ENCODE measurements at regions not wholly inside any gene's neighbourhood (a gene's known extent, or its start where the extent isn't known, plus 50 kb on each side); places are given as distances from the start of the nearest gene placed in this dataset.

- Histone ChIP-seq H3K4me3 (ENCODE audit: control extremely low read depth in 1 of 5, extremely low read depth in 1 of 5, insufficient read depth in 1 of 5, low read depth in 2 of 5, low read length in 4 of 5) (no peak overlapping the region), H3K4me1 (ENCODE audit: control insufficient read depth in 2 of 2, insufficient read depth in 2 of 2, low read length in 2 of 2) (peaks cover 4 to 7% of the 10 kb centered on the region in 2 donors), H3K27me3 (replicated peaks in 1 of 4; ENCODE audit: control extremely low read depth in 1 of 4, control insufficient read depth in 3 of 4, insufficient read depth in 4 of 4, low read length in 3 of 4) (no peaks in the 10 kb centered on the region), H3K9ac (ENCODE audit: low read length) (no peak overlapping the region), H3K9me3 (ENCODE audit: control extremely low read depth in 1 of 3, control insufficient read depth in 2 of 3, insufficient read depth in 1 of 3, low read length in 2 of 3) (peaks cover 0 to 4% (median 0%) of the 10 kb centered on the region in 3 donors), H3K36me3 (replicated peaks in 1 of 2; ENCODE audit: control extremely low read depth in 1 of 2, control insufficient read depth in 1 of 2, extremely low read depth in 1 of 2, insufficient read depth in 2 of 2, low read length in 1 of 2) (no peaks in the 10 kb centered on the region), H3K4me2 (replicated peaks; ENCODE audit: low read depth, low read length, poor library complexity, severe bottlenecking) (no peak overlapping the region), H3K79me2 (ENCODE audit: control insufficient read depth, insufficient read depth, low read length) (no peaks in the 10 kb centered on the region), H3K27ac (ENCODE audit: low read length in 2 of 2) (no peak overlapping the region), H4K20me1 (ENCODE audit: control insufficient read depth, insufficient read depth, low read length, poor library complexity, severe bottlenecking) (no peaks in the 10 kb centered on the region), H2AFZ (ENCODE audit: insufficient read depth, low read depth, low read length, poor library complexity, severe bottlenecking) (no peak overlapping the region)
- TF ChIP-seq EZH2 (IDR thresholded peaks at IDR 0.05; ENCODE audit: borderline replicate concordance, insufficient read depth, low read depth, low read length, poor library complexity, severe bottlenecking): no peak
- TF ChIP-seq CTCF (IDR thresholded peaks at IDR 0.05): no peak
- ATAC-seq (ENCODE audit: low read depth) (no peak), DNase-seq (no peak)
- Mint-ChIP-seq H3K4me1 (peaks cover 6% of the 10 kb centered on the region), H3K4me3 (no peak overlapping the region), H3K9me3 (ENCODE audit: insufficient read depth) (no peaks in the 10 kb centered on the region), H3K27ac (no peak overlapping the region), H3K27me3 (peaks cover 4% of the 10 kb centered on the region)
- intact Hi-C loops (cut with micrococcal nuclease): no loop called here
- POLR2A ChIA-PET: no interaction called here
- CTCF ChIA-PET: no interaction called here
- WGBS (ENCODE audit: insufficient coverage): 85% methylated on average over 1 of the region's 2 CpGs
Measured at GRCh38 chr9:20084125-20084524, 295.3 kb upstream of the SLC24A2 start.

GRCh38 chr9:20083390-20083789, 294.6 kb upstream of the SLC24A2 start:
- Histone ChIP-seq H3K27ac (ENCODE audit: low read length in 2 of 2) (no peak overlapping the region), H3K4me3 (ENCODE audit: control extremely low read depth in 1 of 5, extremely low read depth in 1 of 5, insufficient read depth in 1 of 5, low read depth in 2 of 5, low read length in 4 of 5) (no peak overlapping the region), H3K4me2 (replicated peaks; ENCODE audit: low read depth, low read length, poor library complexity, severe bottlenecking) (no peak overlapping the region), H3K79me2 (ENCODE audit: control insufficient read depth, insufficient read depth, low read length) (no peaks in the 10 kb centered on the region), H3K36me3 (replicated peaks in 1 of 2; ENCODE audit: control extremely low read depth in 1 of 2, control insufficient read depth in 1 of 2, extremely low read depth in 1 of 2, insufficient read depth in 2 of 2, low read length in 1 of 2) (no peaks in the 10 kb centered on the region), H3K9ac (ENCODE audit: low read length) (no peak overlapping the region), H3K27me3 (replicated peaks in 1 of 4; ENCODE audit: control extremely low read depth in 1 of 4, control insufficient read depth in 3 of 4, insufficient read depth in 4 of 4, low read length in 3 of 4) (no peaks in the 10 kb centered on the region), H2AFZ (ENCODE audit: insufficient read depth, low read depth, low read length, poor library complexity, severe bottlenecking) (no peak overlapping the region), H3K4me1 (ENCODE audit: control insufficient read depth in 2 of 2, insufficient read depth in 2 of 2, low read length in 2 of 2) (peaks cover 4 to 7% of the 10 kb centered on the region in 2 donors), H3K9me3 (ENCODE audit: control extremely low read depth in 1 of 3, control insufficient read depth in 2 of 3, insufficient read depth in 1 of 3, low read length in 2 of 3) (no peaks in the 10 kb centered on the region), H4K20me1 (ENCODE audit: control insufficient read depth, insufficient read depth, low read length, poor library complexity, severe bottlenecking) (no peaks in the 10 kb centered on the region)
- intact Hi-C loops (cut with micrococcal nuclease): no loop called here
- TF ChIP-seq CTCF (IDR thresholded peaks at IDR 0.05) (no peak), EZH2 (IDR thresholded peaks at IDR 0.05; ENCODE audit: borderline replicate concordance, insufficient read depth, low read depth, low read length, poor library complexity, severe bottlenecking) (no peak)
- no peak for ATAC-seq (ENCODE audit: low read depth)
- 86% methylated on average over 1 of the region's 4 CpGs for WGBS (ENCODE audit: insufficient coverage)
- Mint-ChIP-seq H3K4me1 (peaks cover 6% of the 10 kb centered on the region), H3K27me3 (peaks cover 4% of the 10 kb centered on the region), H3K27ac (no peak overlapping the region), H3K9me3 (ENCODE audit: insufficient read depth) (no peaks in the 10 kb centered on the region), H3K4me3 (no peak overlapping the region)
- ChIA-PET CTCF (no interaction called here), POLR2A (no interaction called here)
- DNase-seq: no peak

All from B cell (primary cell).